ENCODE measurements at regions not wholly inside any gene's neighbourhood (a gene's known extent, or its start where the extent isn't known, plus 50 kb on each side); places are given as distances from the start of the nearest gene placed in this dataset.
"Not testable (repeated sequence)": the region's sequence is repeated elsewhere in the genome, so short reads cannot be mapped to it uniquely, and the experiment has no call there.

GRCh38 chr1:208737922-208738321 lies 493.7 kb upstream of the PLXNA2 start:
- H3K4me3 ChIP-seq (ENCODE audit: low read depth in 1 of 5, low read length in 5 of 5) = no peak overlapping the region
- no peak overlapping the region for H3K27ac ChIP-seq (ENCODE audit: low read depth, low read length)
- no peak overlapping the region for H3K9ac ChIP-seq (ENCODE audit: low read length in 5 of 5)
- H3K4me1 ChIP-seq (ENCODE audit: control insufficient read depth in 5 of 5, insufficient read depth in 5 of 5, low read length in 5 of 5) = no peaks in the 10 kb centered on the region
- H3K27me3 ChIP-seq (ENCODE audit: control insufficient read depth in 5 of 5, insufficient read depth in 4 of 5, low read length in 5 of 5) = no peaks in the 10 kb centered on the region
- H3K9me3 ChIP-seq (ENCODE audit: control insufficient read depth in 5 of 5, low read length in 5 of 5) = peaks cover 0 to 5% (median 0%) of the 10 kb centered on the region in 5 donors
- H3K36me3 ChIP-seq (ENCODE audit: control insufficient read depth in 5 of 5, insufficient read depth in 5 of 5, low read length in 5 of 5) = no peaks in the 10 kb centered on the region

GRCh38 chr1:208739636-208740035 lies 495.5 kb upstream of the PLXNA2 start:
- not testable (repeated sequence) for H3K27ac ChIP-seq (ENCODE audit: low read depth, low read length); H3K4me3 ChIP-seq (ENCODE audit: low read depth in 1 of 5, low read length in 5 of 5); H3K9me3 ChIP-seq (ENCODE audit: control insufficient read depth in 5 of 5, low read length in 5 of 5); H3K4me1 ChIP-seq (ENCODE audit: control insufficient read depth in 5 of 5, insufficient read depth in 5 of 5, low read length in 5 of 5); H3K36me3 ChIP-seq (ENCODE audit: control insufficient read depth in 5 of 5, insufficient read depth in 5 of 5, low read length in 5 of 5); H3K27me3 ChIP-seq (ENCODE audit: control insufficient read depth in 5 of 5, insufficient read depth in 4 of 5, low read length in 5 of 5); H3K9ac ChIP-seq (ENCODE audit: low read length in 5 of 5)

- no peak overlapping the region for H3K4me3 ChIP-seq (ENCODE audit: low read depth in 1 of 5, low read length in 5 of 5)
- no peaks in the 10 kb centered on the region for H3K4me1 ChIP-seq (ENCODE audit: control insufficient read depth in 5 of 5, insufficient read depth in 5 of 5, low read length in 5 of 5)
- no peak overlapping the region for H3K27ac ChIP-seq (ENCODE audit: low read depth, low read length)
- H3K9ac ChIP-seq (ENCODE audit: low read length in 5 of 5) = no peak overlapping the region
- peaks cover 0 to 5% (median 0%) of the 10 kb centered on the region in 5 donors for H3K9me3 ChIP-seq (ENCODE audit: control insufficient read depth in 5 of 5, low read length in 5 of 5)
- H3K36me3 ChIP-seq (ENCODE audit: control insufficient read depth in 5 of 5, insufficient read depth in 5 of 5, low read length in 5 of 5) = no peaks in the 10 kb centered on the region
- H3K27me3 ChIP-seq (ENCODE audit: control insufficient read depth in 5 of 5, insufficient read depth in 4 of 5, low read length in 5 of 5) = no peaks in the 10 kb centered on the region
These were observed 497.1 kb upstream of the PLXNA2 start for GRCh38 chr1:208741296-208741695.

GRCh38 chr1:208743361-208743760 lies 499.2 kb upstream of the PLXNA2 start:
- Histone ChIP-seq H3K27ac (ENCODE audit: low read depth, low read length) (no peak overlapping the region), H3K9ac (ENCODE audit: low read length in 5 of 5) (no peak overlapping the region), H3K4me3 (ENCODE audit: low read depth in 1 of 5, low read length in 5 of 5) (no peak overlapping the region), H3K36me3 (ENCODE audit: control insufficient read depth in 5 of 5, insufficient read depth in 5 of 5, low read length in 5 of 5) (no peaks in the 10 kb centered on the region), H3K4me1 (ENCODE audit: control insufficient read depth in 5 of 5, insufficient read depth in 5 of 5, low read length in 5 of 5) (no peaks in the 10 kb centered on the region), H3K27me3 (ENCODE audit: control insufficient read depth in 5 of 5, insufficient read depth in 4 of 5, low read length in 5 of 5) (peaks cover 0 to 2% (median 0%) of the 10 kb centered on the region in 5 donors), H3K9me3 (ENCODE audit: control insufficient read depth in 5 of 5, low read length in 5 of 5) (no peaks in the 10 kb centered on the region)

GRCh38 chr1:208747979-208748378 lies 503.8 kb upstream of the PLXNA2 start:
- Histone ChIP-seq H3K4me1 (ENCODE audit: control insufficient read depth in 5 of 5, insufficient read depth in 5 of 5, low read length in 5 of 5) (no peaks in the 10 kb centered on the region), H3K4me3 (ENCODE audit: low read depth in 1 of 5, low read length in 5 of 5) (no peak overlapping the region), H3K36me3 (ENCODE audit: control insufficient read depth in 5 of 5, insufficient read depth in 5 of 5, low read length in 5 of 5) (no peaks in the 10 kb centered on the region), H3K9ac (ENCODE audit: low read length in 5 of 5) (no peak overlapping the region), H3K27me3 (ENCODE audit: control insufficient read depth in 5 of 5, insufficient read depth in 4 of 5, low read length in 5 of 5) (peaks cover 0 to 2% (median 0%) of the 10 kb centered on the region in 5 donors), H3K27ac (ENCODE audit: low read depth, low read length) (no peak overlapping the region), H3K9me3 (ENCODE audit: control insufficient read depth in 5 of 5, low read length in 5 of 5) (no peaks in the 10 kb centered on the region)

GRCh38 chr1:208748387-208749165 lies 504.4 kb upstream of the PLXNA2 start:
- Histone ChIP-seq H3K4me3 (ENCODE audit: low read depth in 1 of 5, low read length in 5 of 5) (no peak overlapping the region), H3K36me3 (ENCODE audit: control insufficient read depth in 5 of 5, insufficient read depth in 5 of 5, low read length in 5 of 5) (no peaks in the 10 kb centered on the region), H3K27ac (ENCODE audit: low read depth, low read length) (no peak overlapping the region), H3K4me1 (ENCODE audit: control insufficient read depth in 5 of 5, insufficient read depth in 5 of 5, low read length in 5 of 5) (no peaks in the 10 kb centered on the region), H3K27me3 (ENCODE audit: control insufficient read depth in 5 of 5, insufficient read depth in 4 of 5, low read length in 5 of 5) (peaks cover 0 to 2% (median 0%) of the 10 kb centered on the region in 5 donors), H3K9ac (ENCODE audit: low read length in 5 of 5) (no peak overlapping the region), H3K9me3 (ENCODE audit: control insufficient read depth in 5 of 5, low read length in 5 of 5) (no peaks in the 10 kb centered on the region)

GRCh38 chr1:208756339-208756981 lies 512.3 kb upstream of the PLXNA2 start:
- Histone ChIP-seq H3K9me3 (ENCODE audit: control insufficient read depth in 5 of 5, low read length in 5 of 5) (no peaks in the 10 kb centered on the region), H3K27me3 (ENCODE audit: control insufficient read depth in 5 of 5, insufficient read depth in 4 of 5, low read length in 5 of 5) (no peaks in the 10 kb centered on the region), H3K4me1 (ENCODE audit: control insufficient read depth in 5 of 5, insufficient read depth in 5 of 5, low read length in 5 of 5) (no peaks in the 10 kb centered on the region), H3K27ac (ENCODE audit: low read depth, low read length) (no peak overlapping the region), H3K36me3 (ENCODE audit: control insufficient read depth in 5 of 5, insufficient read depth in 5 of 5, low read length in 5 of 5) (no peaks in the 10 kb centered on the region), H3K9ac (ENCODE audit: low read length in 5 of 5) (no peak overlapping the region), H3K4me3 (ENCODE audit: low read depth in 1 of 5, low read length in 5 of 5) (no peak overlapping the region)

- Histone ChIP-seq H3K4me1 (ENCODE audit: control insufficient read depth in 5 of 5, insufficient read depth in 5 of 5, low read length in 5 of 5) (no peaks in the 10 kb centered on the region), H3K36me3 (ENCODE audit: control insufficient read depth in 5 of 5, insufficient read depth in 5 of 5, low read length in 5 of 5) (no peaks in the 10 kb centered on the region), H3K9ac (ENCODE audit: low read length in 5 of 5) (no peak overlapping the region), H3K4me3 (ENCODE audit: low read depth in 1 of 5, low read length in 5 of 5) (no peak overlapping the region), H3K9me3 (ENCODE audit: control insufficient read depth in 5 of 5, low read length in 5 of 5) (no peaks in the 10 kb centered on the region), H3K27ac (ENCODE audit: low read depth, low read length) (no peak overlapping the region), H3K27me3 (ENCODE audit: control insufficient read depth in 5 of 5, insufficient read depth in 4 of 5, low read length in 5 of 5) (no peaks in the 10 kb centered on the region)
These were observed 513.7 kb upstream of the PLXNA2 start for GRCh38 chr1:208757846-208758245.

GRCh38 chr1:208759255-208759654 lies 515.1 kb upstream of the PLXNA2 start:
- no peak overlapping the region for H3K4me3 ChIP-seq (ENCODE audit: low read depth in 1 of 5, low read length in 5 of 5)
- no peaks in the 10 kb centered on the region for H3K9me3 ChIP-seq (ENCODE audit: control insufficient read depth in 5 of 5, low read length in 5 of 5)
- no peak overlapping the region for H3K27ac ChIP-seq (ENCODE audit: low read depth, low read length)

GRCh38 chr1:208763971-208764370 lies 519.8 kb upstream of the PLXNA2 start:
- no peak overlapping the region for H3K4me3 ChIP-seq (ENCODE audit: low read depth in 1 of 5, low read length in 5 of 5)
- H3K27me3 ChIP-seq (ENCODE audit: control insufficient read depth in 5 of 5, insufficient read depth in 4 of 5, low read length in 5 of 5) = no peaks in the 10 kb centered on the region
- no peak overlapping the region for H3K27ac ChIP-seq (ENCODE audit: low read depth, low read length)
- H3K36me3 ChIP-seq (ENCODE audit: control insufficient read depth in 5 of 5, insufficient read depth in 5 of 5, low read length in 5 of 5) = no peaks in the 10 kb centered on the region
- H3K4me1 ChIP-seq (ENCODE audit: control insufficient read depth in 5 of 5, insufficient read depth in 5 of 5, low read length in 5 of 5) = no peaks in the 10 kb centered on the region
- H3K9ac ChIP-seq (ENCODE audit: low read length in 5 of 5) = no peak overlapping the region
- no peaks in the 10 kb centered on the region for H3K9me3 ChIP-seq (ENCODE audit: control insufficient read depth in 5 of 5, low read length in 5 of 5)

More at GRCh38 chr1:208759255-208759654, 515.1 kb upstream of the PLXNA2 start:
- Histone ChIP-seq H3K4me1 (ENCODE audit: control insufficient read depth in 5 of 5, insufficient read depth in 5 of 5, low read length in 5 of 5) (no peaks in the 10 kb centered on the region), H3K27me3 (ENCODE audit: control insufficient read depth in 5 of 5, insufficient read depth in 4 of 5, low read length in 5 of 5) (no peaks in the 10 kb centered on the region), H3K36me3 (ENCODE audit: control insufficient read depth in 5 of 5, insufficient read depth in 5 of 5, low read length in 5 of 5) (no peaks in the 10 kb centered on the region), H3K9ac (ENCODE audit: low read length in 5 of 5) (no peak overlapping the region)
